ENCODE measurements at regions not wholly inside any gene's neighbourhood (a gene's known extent, or its start where the extent isn't known, plus 50 kb on each side); places are given as distances from the start of the nearest gene placed in this dataset.

DNA sequence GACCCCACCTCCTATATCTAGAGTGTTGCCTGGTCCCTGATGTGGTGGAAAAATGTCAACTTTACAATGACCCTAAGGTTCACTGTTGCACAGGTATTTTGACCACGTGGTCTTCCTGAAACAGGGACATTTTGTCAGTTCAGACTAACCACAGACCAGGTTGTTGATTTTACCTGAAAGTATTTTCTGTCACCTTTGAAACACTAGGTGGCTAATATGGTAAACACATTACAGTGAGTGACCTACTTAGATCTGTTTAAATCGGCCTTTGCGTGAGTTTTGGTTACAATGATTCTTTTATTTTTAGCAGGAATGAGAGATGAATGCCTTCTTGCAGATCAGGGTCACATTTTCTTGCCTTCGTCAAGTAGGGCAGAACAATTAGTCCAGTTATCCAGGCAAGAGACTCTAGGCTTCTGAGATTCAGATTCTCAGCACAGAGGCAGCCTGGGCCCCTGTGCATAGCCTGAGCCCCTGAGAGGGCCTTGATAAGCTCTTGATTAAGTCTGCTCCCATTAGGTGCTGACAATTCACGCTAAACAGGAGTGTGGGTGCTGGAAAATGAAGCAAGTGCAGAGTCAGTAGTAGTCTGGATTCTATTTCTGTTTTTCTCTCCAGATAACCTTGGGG lies 226.2 kb downstream of the KCNS3 start:
- Mint-ChIP-seq H3K27ac (ENCODE audit: unreplicated experiment) (no peak overlapping the region), H3K27me3 (ENCODE audit: low read depth) (no peaks in the 10 kb centered on the region), H3K36me3 (ENCODE audit: low read depth) (no peaks in the 10 kb centered on the region), H3K9me3 (peaks cover 2% of the 10 kb centered on the region), H3K4me3 (no peak overlapping the region), H3K4me1 (peaks cover 26% of the 10 kb centered on the region)
- TF ChIP-seq, protein P1, sequence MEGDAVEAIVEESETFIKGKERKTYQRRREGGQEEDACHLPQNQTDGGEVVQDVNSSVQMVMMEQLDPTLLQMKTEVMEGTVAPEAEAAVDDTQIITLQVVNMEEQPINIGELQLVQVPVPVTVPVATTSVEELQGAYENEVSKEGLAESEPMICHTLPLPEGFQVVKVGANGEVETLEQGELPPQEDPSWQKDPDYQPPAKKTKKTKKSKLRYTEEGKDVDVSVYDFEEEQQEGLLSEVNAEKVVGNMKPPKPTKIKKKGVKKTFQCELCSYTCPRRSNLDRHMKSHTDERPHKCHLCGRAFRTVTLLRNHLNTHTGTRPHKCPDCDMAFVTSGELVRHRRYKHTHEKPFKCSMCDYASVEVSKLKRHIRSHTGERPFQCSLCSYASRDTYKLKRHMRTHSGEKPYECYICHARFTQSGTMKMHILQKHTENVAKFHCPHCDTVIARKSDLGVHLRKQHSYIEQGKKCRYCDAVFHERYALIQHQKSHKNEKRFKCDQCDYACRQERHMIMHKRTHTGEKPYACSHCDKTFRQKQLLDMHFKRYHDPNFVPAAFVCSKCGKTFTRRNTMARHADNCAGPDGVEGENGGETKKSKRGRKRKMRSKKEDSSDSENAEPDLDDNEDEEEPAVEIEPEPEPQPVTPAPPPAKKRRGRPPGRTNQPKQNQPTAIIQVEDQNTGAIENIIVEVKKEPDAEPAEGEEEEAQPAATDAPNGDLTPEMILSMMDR (conservative IDR thresholded peaks at IDR 0.05), result no peak
- no peak for DNase-seq (ENCODE audit: low read depth, low spot score)

- peaks cover 13% of the 10 kb centered on the region for H3K4me1 Mint-ChIP-seq
- H3K4me3 Mint-ChIP-seq, result no peak overlapping the region
- H3K27ac Mint-ChIP-seq (ENCODE audit: unreplicated experiment), result no peak overlapping the region
- peaks cover 2% of the 10 kb centered on the region for H3K9me3 Mint-ChIP-seq
- TF ChIP-seq, protein P1 (conservative IDR thresholded peaks at IDR 0.05), result no peak
- no peaks in the 10 kb centered on the region for H3K36me3 Mint-ChIP-seq (ENCODE audit: low read depth)
- no peak for DNase-seq (ENCODE audit: low read depth, low spot score)
- no peaks in the 10 kb centered on the region for H3K27me3 Mint-ChIP-seq (ENCODE audit: low read depth)
Measured at GRCh38 chr2:18096836-18097405, 218.5 kb downstream of the KCNS3 start.

DNA sequence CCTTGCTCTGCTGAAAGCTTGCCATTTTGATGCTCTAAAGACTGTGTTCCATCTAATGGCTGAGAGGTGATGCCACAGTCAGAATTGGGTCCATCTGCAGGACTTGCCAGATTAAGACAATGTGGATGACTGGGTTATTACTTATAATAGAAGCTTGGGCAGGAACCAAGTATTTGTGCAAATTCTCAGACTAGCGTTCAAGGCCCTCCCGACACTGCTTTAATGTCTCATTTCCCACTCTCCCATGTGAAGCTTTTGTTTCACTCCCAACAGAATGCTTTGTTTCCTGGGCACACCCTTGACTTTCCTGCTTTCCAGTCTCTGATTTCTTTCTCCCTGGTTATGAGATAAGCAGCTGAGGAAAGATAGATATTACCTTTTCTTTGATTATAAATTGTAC lies 215.8 kb downstream of the KCNS3 start:
- H3K27me3 Mint-ChIP-seq (ENCODE audit: low read depth), result no peaks in the 10 kb centered on the region
- peaks cover 4% of the 10 kb centered on the region for H3K9me3 Mint-ChIP-seq
- no peak overlapping the region for H3K4me3 Mint-ChIP-seq
- no peaks in the 10 kb centered on the region for H3K36me3 Mint-ChIP-seq (ENCODE audit: low read depth)
- H3K4me1 Mint-ChIP-seq, result peaks cover 13% of the 10 kb centered on the region
- TF ChIP-seq, protein P1 (conservative IDR thresholded peaks at IDR 0.05), result no peak
- DNase-seq (ENCODE audit: low read depth, low spot score), result no peak
- no peak overlapping the region for H3K27ac Mint-ChIP-seq (ENCODE audit: unreplicated experiment)

DNA sequence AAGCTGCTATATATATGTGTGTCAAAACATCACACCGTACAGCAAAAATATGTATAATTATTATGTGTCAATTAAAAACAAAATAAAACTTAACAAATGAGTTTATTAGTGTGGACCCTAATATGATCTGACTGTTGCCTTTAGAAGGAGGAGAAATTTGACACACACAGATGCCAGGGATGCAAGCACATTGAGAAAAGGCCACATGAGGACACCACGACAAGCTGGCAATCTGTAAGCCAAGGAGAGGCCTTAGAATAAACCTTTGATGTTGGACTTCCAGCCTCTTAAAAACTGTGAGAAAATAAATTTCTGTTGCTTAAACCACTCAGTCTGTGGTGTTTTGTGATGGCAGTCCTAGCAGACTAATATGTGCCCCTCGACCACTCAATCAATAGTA lies 214.7 kb downstream of the KCNS3 start:
- no peaks in the 10 kb centered on the region for H3K27me3 Mint-ChIP-seq (ENCODE audit: low read depth)
- peaks cover 4% of the 10 kb centered on the region for H3K9me3 Mint-ChIP-seq
- H3K4me3 Mint-ChIP-seq, result no peak overlapping the region
- DNase-seq (ENCODE audit: low read depth, low spot score), result no peak
- TF ChIP-seq, protein P1 (conservative IDR thresholded peaks at IDR 0.05), result no peak
- H3K4me1 Mint-ChIP-seq, result peaks cover 13% of the 10 kb centered on the region
- no peak overlapping the region for H3K27ac Mint-ChIP-seq (ENCODE audit: unreplicated experiment)
- no peaks in the 10 kb centered on the region for H3K36me3 Mint-ChIP-seq (ENCODE audit: low read depth)

DNA sequence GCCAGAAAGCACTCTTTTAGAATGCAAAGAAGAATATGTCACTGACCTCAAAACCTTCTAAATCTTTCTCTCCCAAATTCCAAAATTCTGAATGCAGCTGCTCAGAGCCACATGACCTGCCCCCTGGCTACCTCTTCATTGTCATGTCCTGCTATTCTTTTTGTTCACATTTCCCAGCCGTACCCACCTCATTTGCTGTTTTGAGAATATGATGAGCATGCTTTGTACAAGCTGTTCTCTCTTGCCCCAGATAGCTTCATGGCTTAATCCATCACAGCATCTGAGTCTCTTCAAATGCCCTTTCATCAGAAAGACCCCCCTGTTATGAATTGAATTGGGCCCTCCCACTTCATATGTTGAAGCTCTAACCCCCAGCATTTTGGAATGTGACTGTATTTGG lies 214.3 kb downstream of the KCNS3 start:
- Mint-ChIP-seq H3K27ac (ENCODE audit: unreplicated experiment) (no peak overlapping the region), H3K36me3 (ENCODE audit: low read depth) (no peaks in the 10 kb centered on the region), H3K9me3 (peaks cover 4% of the 10 kb centered on the region), H3K4me1 (peaks cover 13% of the 10 kb centered on the region), H3K27me3 (ENCODE audit: low read depth) (no peaks in the 10 kb centered on the region), H3K4me3 (no peak overlapping the region)
- TF ChIP-seq, protein P1 (conservative IDR thresholded peaks at IDR 0.05), result no peak
- no peak for DNase-seq (ENCODE audit: low read depth, low spot score)

Measured in neural crest cell (in vitro differentiated cells).